Stimulated activated CD8-positive, alpha-beta memory T cell treated with anti-CD3 and anti-CD28 coated beads, Interleukin-2, amount 100 ng/mL, for 1 hour (primary cell): ENCODE measurements at regions not wholly inside any gene's neighbourhood (a gene's known extent, or its start where the extent isn't known, plus 50 kb on each side); places are given as distances from the start of the nearest gene placed in this dataset.

Source experiments
- DNase-seq, 2 donors: peaks; one replicate each; pipeline ENCODE4 v3.0.0-alpha.2; 2020; ENCODE audit warnings: low read depth in 2 of 2

DNA sequence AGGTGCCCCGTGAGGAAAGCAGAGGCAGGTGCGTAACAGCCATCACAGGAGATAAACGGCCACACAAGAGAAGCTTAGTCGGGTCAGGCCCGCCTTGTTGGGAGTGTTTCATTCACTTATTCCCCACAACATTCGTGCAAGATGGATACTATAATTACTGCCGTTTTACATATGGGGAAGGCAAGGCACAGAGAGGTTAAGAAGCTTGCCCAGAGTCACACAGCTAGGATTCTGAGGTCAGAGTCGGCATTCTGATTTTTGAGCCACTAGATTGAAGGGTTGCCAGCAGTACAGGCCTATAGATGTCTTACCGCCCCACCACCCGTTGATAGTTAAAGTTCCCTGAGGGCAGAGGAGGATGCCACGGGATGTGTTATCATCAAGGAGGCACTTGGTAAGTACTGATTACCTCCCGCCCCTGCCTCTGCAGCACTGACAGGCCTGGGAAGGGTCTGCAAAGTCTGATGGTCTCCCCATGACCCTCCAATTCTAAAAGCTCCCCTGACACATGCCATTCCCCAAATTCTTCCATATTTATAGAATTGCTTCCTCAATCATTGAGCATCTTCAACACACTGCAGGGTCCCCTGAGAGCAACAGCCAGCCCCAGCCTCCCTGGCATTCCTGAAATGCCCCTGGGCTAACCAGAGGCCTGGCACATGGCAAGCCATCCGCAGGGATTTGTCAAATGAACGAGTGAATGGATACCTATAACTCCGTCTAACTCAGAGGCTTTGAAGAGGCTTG lies 74.7 kb upstream of the CLDN14 start:
- no peak for DNase-seq

DNA sequence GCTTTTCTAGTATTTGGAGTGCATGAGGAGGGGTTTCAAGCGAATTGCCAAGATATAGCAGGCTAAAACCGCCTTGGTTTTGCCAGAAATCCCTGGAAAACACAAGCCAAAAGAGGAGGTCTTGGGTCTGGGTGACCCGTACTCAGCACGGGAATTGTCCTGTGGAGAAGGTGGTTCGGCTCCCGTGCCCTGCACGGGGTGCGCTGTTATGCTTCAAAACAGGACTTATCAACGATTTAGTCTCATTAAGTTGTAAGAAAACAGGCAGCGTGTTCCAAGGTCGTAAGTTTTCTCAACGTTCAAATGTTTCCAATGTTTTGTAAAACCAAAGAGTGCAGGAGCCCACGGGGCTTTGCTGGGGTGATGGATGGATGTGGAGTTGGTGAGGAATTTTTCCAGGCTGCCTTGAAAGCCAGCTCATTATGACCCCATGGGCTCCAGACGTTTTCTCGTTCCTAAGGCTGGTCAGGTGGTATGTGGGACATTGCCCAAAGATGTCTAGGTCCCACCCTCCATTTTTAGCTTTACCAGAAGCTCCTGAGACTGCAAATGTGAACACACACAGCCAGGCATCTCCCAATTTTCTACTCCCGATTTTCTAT lies 75.4 kb upstream of the CLDN14 start:
- DNase-seq = no peak

DNA sequence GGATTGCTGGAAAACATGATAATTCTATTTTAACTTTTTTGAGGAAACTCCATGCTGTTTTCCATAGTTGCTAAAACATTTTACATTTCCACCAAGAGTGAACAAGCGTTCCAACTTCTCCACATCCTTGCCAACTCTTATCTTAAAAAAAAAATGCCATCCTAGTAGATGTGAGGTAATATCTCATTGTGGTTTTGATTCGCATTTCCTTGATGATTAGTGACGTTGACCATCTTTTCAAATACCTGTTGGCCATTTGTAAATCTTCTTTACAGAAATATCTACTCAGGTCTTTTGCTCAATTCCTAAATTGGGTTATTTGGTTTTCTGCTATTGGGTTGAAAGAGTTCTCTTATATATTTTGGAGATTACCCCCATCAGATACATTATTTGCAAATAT lies 77.4 kb upstream of the CLDN14 start:
- no peak for DNase-seq

GRCh38 chr21:36560933-36561575 lies 81.1 kb upstream of the CLDN14 start:
- DNase-seq = no peak

GRCh38 chr21:36563341-36563926 lies 83.5 kb upstream of the CLDN14 start:
- DNase-seq = no peak

DNA sequence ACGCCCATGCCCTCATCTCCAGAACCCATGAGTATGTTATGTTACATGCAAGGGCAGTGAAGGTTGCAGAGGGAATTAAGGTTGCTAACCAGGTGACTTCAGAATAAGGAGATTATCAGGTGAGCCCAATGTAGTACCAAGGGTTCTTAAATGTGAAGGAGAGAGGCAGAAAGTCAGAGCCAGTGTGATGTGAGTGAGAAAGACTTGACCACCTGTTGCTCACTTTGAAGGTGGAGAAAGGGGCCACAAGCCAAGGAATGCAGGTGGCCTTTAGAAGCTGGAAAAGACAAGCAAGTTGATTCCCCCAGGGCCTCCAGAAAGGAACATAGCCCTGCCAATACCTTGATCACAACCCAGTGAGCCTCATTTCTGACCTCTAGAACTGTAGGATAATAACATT lies 84.7 kb upstream of the CLDN14 start:
- DNase-seq = no peak

- DNase-seq = no peak
Measured at GRCh38 chr21:36565540-36565939, 85.6 kb upstream of the CLDN14 start.

GRCh38 chr21:36566644-36567043 lies 86.7 kb upstream of the CLDN14 start:
- DNase-seq = no peak

DNA sequence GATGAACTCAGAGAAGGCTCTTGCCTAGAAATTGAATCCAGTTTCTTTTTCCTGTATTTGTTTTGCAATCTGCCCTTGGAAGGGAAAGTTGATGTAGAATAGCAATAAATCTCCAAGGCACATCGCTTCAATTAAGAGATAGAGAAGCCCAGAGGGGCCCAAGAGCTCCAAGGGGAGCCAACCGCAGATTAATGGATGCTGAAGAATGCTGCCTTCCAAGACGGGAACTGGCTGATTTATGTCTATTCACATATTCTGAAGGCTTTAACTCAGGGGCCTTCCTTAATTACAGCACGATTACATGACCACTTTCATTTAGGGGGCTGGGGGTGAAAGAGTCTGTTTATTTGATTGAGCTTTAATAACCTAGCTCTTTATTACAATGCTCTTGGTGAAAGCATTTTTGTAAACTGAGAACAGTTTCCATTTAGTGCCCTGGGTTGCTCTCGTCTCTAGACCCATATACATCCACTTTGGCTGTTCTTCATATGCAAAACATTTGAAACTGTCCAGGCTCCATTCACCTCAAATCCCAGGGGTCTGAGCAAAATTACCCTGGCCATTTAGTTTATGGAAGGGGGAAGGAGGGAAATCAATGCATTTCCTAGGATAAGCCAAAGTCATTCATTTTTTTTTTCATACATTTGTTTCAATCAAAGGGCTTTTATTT lies 87.4 kb upstream of the CLDN14 start:
- no peak for DNase-seq

DNA sequence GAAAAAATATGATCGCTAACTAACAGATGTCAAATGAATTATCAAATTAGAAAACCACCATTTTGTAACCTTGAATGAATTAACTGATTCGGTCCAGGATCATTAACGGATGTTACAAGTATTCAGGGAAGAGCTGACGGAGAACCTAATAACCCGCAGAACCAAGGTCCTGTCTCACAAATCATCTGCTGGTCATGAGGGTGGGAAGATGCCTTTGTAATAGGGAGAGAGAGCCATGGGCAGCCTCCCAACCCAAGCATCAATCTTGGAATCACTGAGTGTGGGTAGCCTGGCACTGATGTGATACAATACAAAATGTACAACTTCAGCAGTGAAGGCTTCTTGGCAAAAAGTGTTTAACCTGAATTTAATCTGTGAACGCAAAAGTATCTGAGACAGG lies 89.6 kb upstream of the CLDN14 start:
- DNase-seq = no peak

DNA sequence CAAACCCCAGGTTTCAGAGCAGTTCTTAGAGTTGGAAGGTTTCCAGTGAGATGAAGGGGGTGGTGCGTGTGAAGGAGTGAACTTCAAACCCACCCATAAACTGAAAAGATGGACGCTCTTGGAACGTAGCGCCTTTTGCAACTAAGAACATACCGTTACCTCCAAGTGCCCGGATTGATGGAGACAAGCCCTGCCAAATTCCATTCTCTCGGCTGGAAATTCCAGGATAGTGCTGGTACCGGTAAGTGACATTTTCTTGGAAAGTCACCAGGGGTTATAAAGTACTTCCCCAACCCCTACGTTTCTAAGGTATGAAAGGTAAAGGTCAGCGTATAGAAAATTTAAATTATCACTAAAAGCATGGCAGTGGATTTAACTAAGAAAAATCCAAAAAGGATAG lies 91.6 kb upstream of the CLDN14 start:
- DNase-seq = no peak

GRCh38 chr21:36572039-36572438 lies 92.1 kb upstream of the CLDN14 start:
- DNase-seq = no peak

DNA sequence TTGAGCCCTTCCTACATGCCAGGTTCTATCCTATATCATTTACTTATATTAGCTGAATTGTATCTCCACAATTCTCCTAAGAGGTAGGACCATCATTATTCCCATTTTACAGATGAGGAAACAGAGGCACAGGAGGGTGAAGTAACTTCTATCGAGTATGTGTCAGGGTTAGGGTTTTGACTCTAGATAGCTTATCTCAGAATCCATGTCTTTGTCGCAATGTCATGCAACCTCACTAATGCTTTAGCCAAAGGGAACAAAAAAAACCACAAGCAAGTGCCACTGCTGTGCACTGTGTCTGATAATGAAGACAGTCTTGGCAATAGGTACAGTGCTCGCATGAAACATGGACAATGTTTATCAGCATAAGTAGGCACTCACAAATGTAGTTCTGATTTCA lies 95.4 kb upstream of the CLDN14 start:
- DNase-seq = no peak

DNA sequence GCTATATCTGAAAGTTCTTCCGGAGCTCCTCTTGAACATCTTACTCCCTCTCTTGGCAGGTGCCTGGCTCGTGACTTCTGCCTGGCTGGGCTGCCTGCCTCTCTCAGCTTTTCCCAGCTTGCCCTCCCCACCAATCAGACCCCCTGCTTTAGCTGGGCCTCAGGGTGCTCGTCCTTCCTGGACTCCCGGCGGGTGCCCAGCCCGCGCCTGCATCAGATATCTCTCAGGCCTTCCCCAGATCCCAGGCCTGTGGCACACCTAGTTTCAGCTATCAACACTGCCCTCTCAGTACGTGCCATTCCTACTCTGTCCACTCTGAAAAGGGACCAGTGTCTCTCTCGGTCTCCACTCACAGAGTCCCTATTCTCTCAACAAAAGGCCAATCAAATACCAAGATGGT lies 96.5 kb upstream of the CLDN14 start:
- DNase-seq = no peak

GRCh38 chr21:36579898-36580297 lies 100.0 kb upstream of the CLDN14 start:
- no peak for DNase-seq

DNA sequence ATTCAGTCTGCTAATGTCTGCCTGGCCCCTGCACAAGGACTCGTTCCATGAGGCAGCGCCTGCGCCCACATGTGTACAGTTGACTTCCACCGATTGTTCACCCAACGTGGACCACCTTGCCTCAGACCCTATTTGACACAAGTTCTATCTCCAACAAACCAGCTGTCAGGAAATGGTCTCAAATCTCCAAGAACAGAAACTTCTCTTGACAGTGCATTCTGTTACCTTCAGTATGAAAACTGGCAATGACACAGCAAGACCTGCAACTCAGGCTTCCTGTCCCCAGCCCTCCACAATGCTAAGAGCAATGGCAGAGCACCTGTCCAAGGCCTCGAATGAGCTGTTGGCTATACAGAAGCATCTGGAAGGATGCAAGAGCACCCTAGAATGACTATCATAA lies 102.3 kb upstream of the CLDN14 start:
- DNase-seq = no peak

GRCh38 chr21:36583591-36583990 lies 103.7 kb upstream of the CLDN14 start:
- DNase-seq = no peak

DNA sequence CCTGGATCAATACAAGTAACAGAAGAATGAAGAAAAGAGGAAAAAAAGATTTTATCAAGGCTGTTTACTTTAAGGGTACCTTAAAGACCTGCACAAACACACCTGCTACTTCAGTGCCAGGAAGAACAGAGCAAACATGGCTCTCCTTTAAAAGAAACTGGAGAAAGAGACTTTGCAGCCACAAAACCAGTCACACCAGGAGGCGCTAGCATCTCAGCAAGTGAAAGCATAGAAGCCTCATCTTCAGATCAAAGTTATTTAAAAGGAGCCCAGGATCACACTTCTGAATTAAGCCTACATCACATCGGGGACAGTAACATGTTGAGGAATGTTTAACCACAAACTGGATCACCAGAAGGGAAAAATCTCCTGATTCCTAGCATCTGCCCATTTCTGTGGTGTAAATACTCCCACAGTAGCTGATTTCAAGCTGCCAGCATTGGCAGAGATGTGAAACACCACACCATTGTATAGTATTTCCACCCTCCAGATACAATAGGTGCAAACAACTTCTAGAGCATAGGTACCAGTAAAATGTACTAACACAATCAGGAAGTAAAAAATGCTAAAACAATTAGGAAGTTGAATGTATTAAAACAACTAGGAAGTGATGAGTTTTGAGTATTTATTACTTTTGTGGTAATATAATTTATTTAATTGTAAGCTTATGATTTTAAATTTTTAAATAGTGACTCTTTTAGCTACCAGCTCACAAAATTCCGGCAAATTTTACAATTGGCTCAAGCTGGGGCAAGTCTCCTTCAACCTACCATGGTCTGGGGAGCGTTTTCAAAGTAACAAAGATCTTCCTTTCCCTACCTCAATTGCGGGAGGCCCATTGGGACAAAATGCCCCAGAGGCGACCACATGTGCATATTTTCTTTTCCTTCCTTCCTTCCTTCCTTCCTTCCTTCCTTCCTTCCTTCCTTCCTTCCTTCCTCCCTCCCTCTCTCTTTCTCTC lies 105.3 kb upstream of the CLDN14 start:
- DNase-seq = no peak

DNA sequence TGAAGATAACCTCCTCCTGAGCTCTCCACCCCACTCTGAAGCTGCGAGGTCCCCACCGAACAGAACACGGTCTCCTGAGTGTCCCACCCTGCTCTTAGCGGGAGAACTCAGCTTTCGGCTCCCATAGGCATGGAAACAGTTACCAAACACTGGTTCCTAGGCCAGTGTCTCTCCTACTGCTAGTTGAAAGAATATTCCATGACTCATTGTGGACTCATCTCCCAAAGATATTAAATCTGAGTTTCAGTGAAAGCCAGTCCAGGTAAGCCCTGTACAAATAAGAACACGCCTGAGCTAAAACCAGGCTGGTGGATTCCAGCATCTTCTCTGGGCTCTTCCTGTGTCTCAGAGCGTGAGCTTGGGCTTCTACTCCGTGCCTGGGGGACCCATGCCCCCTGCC lies 107.5 kb upstream of the CLDN14 start:
- no peak for DNase-seq

DNA sequence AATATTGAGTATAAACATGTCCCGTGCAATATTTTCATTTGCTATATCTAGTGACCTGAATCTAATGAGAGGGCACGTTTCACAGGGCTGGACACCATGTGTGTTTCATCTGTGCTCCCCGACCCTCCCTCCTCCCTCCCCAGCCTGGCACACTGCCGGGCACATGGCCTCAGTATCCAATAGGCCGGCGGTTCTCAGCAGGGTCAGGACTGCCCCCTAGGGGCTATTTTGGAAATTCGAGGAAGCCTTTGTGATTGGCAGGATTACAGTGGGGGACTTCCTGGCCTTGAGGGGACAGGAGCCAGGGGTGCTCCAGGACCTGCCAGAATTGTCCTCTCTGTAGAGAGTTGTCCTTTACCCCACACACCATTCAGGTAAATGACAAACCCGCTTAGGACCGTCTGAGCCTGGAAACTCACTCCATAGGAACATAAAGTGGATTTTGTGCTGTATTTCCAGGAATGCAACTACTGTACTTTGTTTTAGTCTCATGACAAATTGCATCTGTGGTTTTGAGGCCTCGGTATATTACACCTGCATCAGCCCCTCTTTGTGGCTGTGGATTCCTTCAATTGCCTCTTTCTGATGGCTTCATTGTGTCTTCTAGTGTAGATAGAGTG lies 109.5 kb upstream of the SIM2 start:
- DNase-seq = no peak
